ENCODE measurements at regions not wholly inside any gene's neighbourhood (a gene's known extent, or its start where the extent isn't known, plus 50 kb on each side); places are given as distances from the start of the nearest gene placed in this dataset.

- no peak overlapping the region for H3K4me3 ChIP-seq (ENCODE audit: low read depth, low read length)
- no peak for TF ChIP-seq CTCF (IDR thresholded peaks at IDR 0.05; ENCODE audit: low read depth, low read length)
Observed at GRCh38 chr2:9135822-9136558, 70.6 kb upstream of the ASAP2 start.

GRCh38 chr2:9127316-9127715, 79.3 kb upstream of the ASAP2 start:
- no peak overlapping the region for H3K4me3 ChIP-seq (ENCODE audit: low read depth, low read length)
- TF ChIP-seq CTCF (IDR thresholded peaks at IDR 0.05; ENCODE audit: low read depth, low read length) = no peak

GRCh38 chr2:9126540-9126939, 80.1 kb upstream of the ASAP2 start:
- TF ChIP-seq CTCF (IDR thresholded peaks at IDR 0.05; ENCODE audit: low read depth, low read length) = no peak
- H3K4me3 ChIP-seq (ENCODE audit: low read depth, low read length) = no peak overlapping the region

- H3K4me3 ChIP-seq (ENCODE audit: low read depth, low read length) = no peak overlapping the region
- no peak for TF ChIP-seq CTCF (IDR thresholded peaks at IDR 0.05; ENCODE audit: low read depth, low read length)
Observed at GRCh38 chr2:9124231-9124741, 82.3 kb upstream of the ASAP2 start.

- no peak for TF ChIP-seq CTCF (IDR thresholded peaks at IDR 0.05; ENCODE audit: low read depth, low read length)
- no peak overlapping the region for H3K4me3 ChIP-seq (ENCODE audit: low read depth, low read length)
Observed at GRCh38 chr2:9123069-9123468, 83.5 kb upstream of the ASAP2 start.

GRCh38 chr2:9122367-9122766, 84.2 kb upstream of the ASAP2 start:
- H3K4me3 ChIP-seq (ENCODE audit: low read depth, low read length) = no peak overlapping the region
- TF ChIP-seq CTCF (IDR thresholded peaks at IDR 0.05; ENCODE audit: low read depth, low read length) = no peak

- TF ChIP-seq CTCF (IDR thresholded peaks at IDR 0.05; ENCODE audit: low read depth, low read length) = no peak
- H3K4me3 ChIP-seq (ENCODE audit: low read depth, low read length) = no peak overlapping the region
Observed at GRCh38 chr2:9118383-9118960, 88.1 kb upstream of the ASAP2 start.
